HepG2 (cell line): ENCODE measurements at regions not wholly inside any gene's neighbourhood (a gene's known extent, or its start where the extent isn't known, plus 50 kb on each side); places are given as distances from the start of the nearest gene placed in this dataset.

Source experiments
- YY1 ChIP-seq: IDR thresholded peaks from 2 replicates; pipeline ENCODE4 v1.6.1; 2011; ENCODE audit warnings: low read length, low read depth, moderate library complexity, mild to moderate bottlenecking; ENCODE audit not compliant: insufficient read depth, insufficient replicate concordance
- ZNF678 ChIP-seq: sonication (generic); formaldehyde crosslinking; IDR thresholded peaks from 2 replicates; pipeline ENCODE4 v1.4.0; 2020; ENCODE audit warnings: mild to moderate bottlenecking, missing genetic modification reagents
- TF ChIP-seq, protein P1 (sequence below): sonication (generic); formaldehyde crosslinking; IDR thresholded peaks from 2 replicates; pipeline ENCODE4 v1.5.0; 2020; ENCODE audit warnings: mild to moderate bottlenecking, missing genetic modification reagents, borderline replicate concordance
- TF ChIP-seq, protein P2 (sequence below): IDR thresholded peaks from 2 replicates; pipeline ENCODE4 v1.6.1; 2012; ENCODE audit warnings: inconsistent platforms
- TF ChIP-seq, protein P3 (sequence below): sonication (generic); formaldehyde crosslinking; conservative IDR thresholded peaks from 2 replicates; pipeline ENCODE4 v1.4.0; 2020; ENCODE audit warnings: mild to moderate bottlenecking, missing genetic modification reagents, moderate library complexity
- TF ChIP-seq, protein P4 (sequence below): sonication (generic); formaldehyde crosslinking; conservative IDR thresholded peaks from 2 replicates; pipeline ENCODE4 v1.4.0; 2020; ENCODE audit warnings: missing genetic modification reagents

DNA sequence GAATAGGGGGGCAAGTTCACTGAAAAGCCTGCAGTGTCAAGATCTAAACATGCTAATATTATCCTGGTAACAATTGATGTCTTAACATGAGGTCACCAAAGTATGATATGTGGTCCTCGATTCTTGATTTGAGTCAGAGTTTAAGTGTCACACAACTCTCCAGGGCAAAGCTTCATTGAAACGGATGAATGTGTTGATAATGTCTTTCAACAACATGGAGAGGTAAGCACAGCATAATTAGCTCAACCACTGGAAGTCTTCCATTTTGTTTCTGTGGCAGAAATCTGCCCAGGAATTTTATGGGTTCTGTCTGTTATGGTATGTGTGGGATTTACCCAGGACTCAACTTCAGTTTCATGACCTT is 591.5 kb downstream of the ZNF385D start (continued):
- TF ChIP-seq, protein P1, sequence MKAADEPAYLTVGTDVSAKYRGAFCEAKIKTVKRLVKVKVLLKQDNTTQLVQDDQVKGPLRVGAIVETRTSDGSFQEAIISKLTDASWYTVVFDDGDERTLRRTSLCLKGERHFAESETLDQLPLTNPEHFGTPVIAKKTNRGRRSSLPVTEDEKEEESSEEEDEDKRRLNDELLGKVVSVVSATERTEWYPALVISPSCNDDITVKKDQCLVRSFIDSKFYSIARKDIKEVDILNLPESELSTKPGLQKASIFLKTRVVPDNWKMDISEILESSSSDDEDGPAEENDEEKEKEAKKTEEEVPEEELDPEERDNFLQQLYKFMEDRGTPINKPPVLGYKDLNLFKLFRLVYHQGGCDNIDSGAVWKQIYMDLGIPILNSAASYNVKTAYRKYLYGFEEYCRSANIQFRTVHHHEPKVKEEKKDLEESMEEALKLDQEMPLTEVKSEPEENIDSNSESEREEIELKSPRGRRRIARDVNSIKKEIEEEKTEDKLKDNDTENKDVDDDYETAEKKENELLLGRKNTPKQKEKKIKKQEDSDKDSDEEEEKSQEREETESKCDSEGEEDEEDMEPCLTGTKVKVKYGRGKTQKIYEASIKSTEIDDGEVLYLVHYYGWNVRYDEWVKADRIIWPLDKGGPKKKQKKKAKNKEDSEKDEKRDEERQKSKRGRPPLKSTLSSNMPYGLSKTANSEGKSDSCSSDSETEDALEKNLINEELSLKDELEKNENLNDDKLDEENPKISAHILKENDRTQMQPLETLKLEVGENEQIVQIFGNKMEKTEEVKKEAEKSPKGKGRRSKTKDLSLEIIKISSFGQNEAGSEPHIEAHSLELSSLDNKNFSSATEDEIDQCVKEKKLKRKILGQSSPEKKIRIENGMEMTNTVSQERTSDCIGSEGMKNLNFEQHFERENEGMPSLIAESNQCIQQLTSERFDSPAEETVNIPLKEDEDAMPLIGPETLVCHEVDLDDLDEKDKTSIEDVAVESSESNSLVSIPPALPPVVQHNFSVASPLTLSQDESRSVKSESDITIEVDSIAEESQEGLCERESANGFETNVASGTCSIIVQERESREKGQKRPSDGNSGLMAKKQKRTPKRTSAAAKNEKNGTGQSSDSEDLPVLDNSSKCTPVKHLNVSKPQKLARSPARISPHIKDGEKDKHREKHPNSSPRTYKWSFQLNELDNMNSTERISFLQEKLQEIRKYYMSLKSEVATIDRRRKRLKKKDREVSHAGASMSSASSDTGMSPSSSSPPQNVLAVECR (CRISPR knock-in tag), result no peak
- TF ChIP-seq, protein P2, sequence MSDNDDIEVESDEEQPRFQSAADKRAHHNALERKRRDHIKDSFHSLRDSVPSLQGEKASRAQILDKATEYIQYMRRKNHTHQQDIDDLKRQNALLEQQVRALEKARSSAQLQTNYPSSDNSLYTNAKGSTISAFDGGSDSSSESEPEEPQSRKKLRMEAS, result no peak
- TF ChIP-seq YY1, result no peak
- TF ChIP-seq, protein P3, sequence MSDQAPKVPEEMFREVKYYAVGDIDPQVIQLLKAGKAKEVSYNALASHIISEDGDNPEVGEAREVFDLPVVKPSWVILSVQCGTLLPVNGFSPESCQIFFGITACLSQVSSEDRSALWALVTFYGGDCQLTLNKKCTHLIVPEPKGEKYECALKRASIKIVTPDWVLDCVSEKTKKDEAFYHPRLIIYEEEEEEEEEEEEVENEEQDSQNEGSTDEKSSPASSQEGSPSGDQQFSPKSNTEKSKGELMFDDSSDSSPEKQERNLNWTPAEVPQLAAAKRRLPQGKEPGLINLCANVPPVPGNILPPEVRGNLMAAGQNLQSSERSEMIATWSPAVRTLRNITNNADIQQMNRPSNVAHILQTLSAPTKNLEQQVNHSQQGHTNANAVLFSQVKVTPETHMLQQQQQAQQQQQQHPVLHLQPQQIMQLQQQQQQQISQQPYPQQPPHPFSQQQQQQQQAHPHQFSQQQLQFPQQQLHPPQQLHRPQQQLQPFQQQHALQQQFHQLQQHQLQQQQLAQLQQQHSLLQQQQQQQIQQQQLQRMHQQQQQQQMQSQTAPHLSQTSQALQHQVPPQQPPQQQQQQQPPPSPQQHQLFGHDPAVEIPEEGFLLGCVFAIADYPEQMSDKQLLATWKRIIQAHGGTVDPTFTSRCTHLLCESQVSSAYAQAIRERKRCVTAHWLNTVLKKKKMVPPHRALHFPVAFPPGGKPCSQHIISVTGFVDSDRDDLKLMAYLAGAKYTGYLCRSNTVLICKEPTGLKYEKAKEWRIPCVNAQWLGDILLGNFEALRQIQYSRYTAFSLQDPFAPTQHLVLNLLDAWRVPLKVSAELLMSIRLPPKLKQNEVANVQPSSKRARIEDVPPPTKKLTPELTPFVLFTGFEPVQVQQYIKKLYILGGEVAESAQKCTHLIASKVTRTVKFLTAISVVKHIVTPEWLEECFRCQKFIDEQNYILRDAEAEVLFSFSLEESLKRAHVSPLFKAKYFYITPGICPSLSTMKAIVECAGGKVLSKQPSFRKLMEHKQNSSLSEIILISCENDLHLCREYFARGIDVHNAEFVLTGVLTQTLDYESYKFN (CRISPR knock-in tag), result no peak
- TF ChIP-seq, protein P4, sequence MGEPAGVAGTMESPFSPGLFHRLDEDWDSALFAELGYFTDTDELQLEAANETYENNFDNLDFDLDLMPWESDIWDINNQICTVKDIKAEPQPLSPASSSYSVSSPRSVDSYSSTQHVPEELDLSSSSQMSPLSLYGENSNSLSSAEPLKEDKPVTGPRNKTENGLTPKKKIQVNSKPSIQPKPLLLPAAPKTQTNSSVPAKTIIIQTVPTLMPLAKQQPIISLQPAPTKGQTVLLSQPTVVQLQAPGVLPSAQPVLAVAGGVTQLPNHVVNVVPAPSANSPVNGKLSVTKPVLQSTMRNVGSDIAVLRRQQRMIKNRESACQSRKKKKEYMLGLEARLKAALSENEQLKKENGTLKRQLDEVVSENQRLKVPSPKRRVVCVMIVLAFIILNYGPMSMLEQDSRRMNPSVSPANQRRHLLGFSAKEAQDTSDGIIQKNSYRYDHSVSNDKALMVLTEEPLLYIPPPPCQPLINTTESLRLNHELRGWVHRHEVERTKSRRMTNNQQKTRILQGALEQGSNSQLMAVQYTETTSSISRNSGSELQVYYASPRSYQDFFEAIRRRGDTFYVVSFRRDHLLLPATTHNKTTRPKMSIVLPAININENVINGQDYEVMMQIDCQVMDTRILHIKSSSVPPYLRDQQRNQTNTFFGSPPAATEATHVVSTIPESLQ, result no peak
- TF ChIP-seq ZNF678 (CRISPR knock-in tag), result no peak
- TF ChIP-seq, all 625 proteins: peak for 0
